ENCODE measurements at regions not wholly inside any gene's neighbourhood (a gene's known extent, or its start where the extent isn't known, plus 50 kb on each side); places are given as distances from the start of the nearest gene placed in this dataset.
"Not testable (repeated sequence)": the region's sequence is repeated elsewhere in the genome, so short reads cannot be mapped to it uniquely, and the experiment has no call there.

DNA sequence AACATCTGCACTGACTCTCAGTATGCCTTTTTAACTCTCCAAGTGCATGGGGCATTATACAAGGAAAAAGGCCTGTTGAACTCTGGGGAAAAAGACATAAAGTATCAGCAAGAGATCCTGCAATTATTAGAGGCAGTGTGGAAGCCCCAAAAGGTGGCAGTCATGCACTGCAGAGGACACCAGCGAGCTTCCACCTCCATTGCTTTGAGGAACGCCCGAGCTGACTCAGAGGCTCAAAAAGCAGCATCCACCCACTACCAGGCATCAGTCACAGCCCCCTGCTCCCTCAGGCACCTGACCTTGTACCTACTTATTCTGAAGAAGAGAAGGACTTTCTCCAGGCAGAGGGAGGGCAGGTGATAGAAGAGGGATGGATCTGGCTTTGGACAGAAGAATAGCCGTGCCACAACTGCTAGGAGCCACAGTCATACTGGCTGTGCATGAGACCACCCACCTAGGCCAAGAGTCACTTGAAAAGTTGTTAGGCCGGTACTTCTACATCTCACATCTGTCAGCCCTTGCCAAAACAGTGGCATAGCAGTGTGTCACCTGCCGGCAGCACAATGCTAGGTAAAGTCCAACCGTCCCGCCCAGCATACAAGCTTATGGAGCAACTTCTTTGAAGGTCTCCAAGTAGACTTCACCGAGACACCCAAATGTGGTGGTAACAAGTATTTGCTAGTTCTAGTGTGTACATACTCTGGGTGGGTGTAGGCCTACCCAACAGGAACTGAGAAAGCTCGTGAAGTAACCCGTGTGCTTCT lies 439.1 kb upstream of the CA10 start:
- not testable (repeated sequence) for H3K4me3 ChIP-seq (ENCODE audit: extremely low read depth, insufficient read depth, low read length, poor library complexity, severe bottlenecking); H3K9me3 ChIP-seq (ENCODE audit: control insufficient read depth, low read length); H3K36me3 ChIP-seq (ENCODE audit: control insufficient read depth, insufficient read depth, low read length); H3K4me1 ChIP-seq (ENCODE audit: control insufficient read depth, insufficient read depth, low read length, poor library complexity, severe bottlenecking); H3K27ac ChIP-seq (ENCODE audit: low read depth, low read length, severe bottlenecking)
- 79 to 88% methylated on average over 5 to 8 of the region's 11 CpGs for WGBS, 2 experiments (ENCODE audit: insufficient coverage in 2 of 2)

GRCh38 chr17:52594516-52594915 lies 436.0 kb upstream of the CA10 start:
- H3K4me3 ChIP-seq (ENCODE audit: extremely low read depth, insufficient read depth, low read length, poor library complexity, severe bottlenecking), result no peak overlapping the region
- H3K4me1 ChIP-seq (ENCODE audit: control insufficient read depth, insufficient read depth, low read length, poor library complexity, severe bottlenecking), result no peaks in the 10 kb centered on the region
- peaks cover 9% of the 10 kb centered on the region for H3K9me3 ChIP-seq (ENCODE audit: control insufficient read depth, low read length)
- no peak overlapping the region for H3K27ac ChIP-seq (ENCODE audit: low read depth, low read length, severe bottlenecking)
- no peaks in the 10 kb centered on the region for H3K36me3 ChIP-seq (ENCODE audit: control insufficient read depth, insufficient read depth, low read length)
- 69 to 90% methylated on average over 2 of the region's 2 CpGs for WGBS, 2 experiments (ENCODE audit: insufficient coverage in 2 of 2)

DNA sequence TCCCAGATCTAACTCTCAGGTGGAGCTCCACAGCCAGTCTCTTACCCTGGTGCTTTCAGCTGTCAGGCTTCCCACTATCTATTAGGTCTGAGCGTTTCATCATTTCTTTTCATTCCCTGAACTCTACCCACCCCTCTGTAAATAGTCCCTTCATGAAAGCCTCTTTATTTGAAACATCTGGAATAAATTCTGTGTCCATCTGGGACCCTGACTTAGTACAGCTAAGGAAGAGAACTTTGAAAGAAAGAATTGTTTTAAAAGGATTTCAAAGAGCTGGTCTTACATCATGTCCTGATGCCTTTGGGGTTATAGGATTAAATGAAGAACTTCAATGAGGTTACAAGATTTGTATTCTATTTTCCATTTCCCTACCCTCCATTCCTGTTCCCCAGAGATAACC lies 388.5 kb upstream of the CA10 start:
- H3K36me3 ChIP-seq (ENCODE audit: control insufficient read depth, insufficient read depth, low read length), result no peaks in the 10 kb centered on the region
- H3K9me3 ChIP-seq (ENCODE audit: control insufficient read depth, low read length), result peaks cover 13% of the 10 kb centered on the region
- H3K4me1 ChIP-seq (ENCODE audit: control insufficient read depth, insufficient read depth, low read length, poor library complexity, severe bottlenecking), result no peaks in the 10 kb centered on the region
- no CpG with 5 or more reads among the region's 1 CpG for WGBS, 2 experiments (ENCODE audit: insufficient coverage in 2 of 2)
- H3K4me3 ChIP-seq (ENCODE audit: extremely low read depth, insufficient read depth, low read length, poor library complexity, severe bottlenecking), result no peak overlapping the region
- no peak overlapping the region for H3K27ac ChIP-seq (ENCODE audit: low read depth, low read length, severe bottlenecking)

- 23% methylated on average over 3 of the region's 3 CpGs; no CpG with 5 or more reads in 1 of the 2 experiments for WGBS, 2 experiments (ENCODE audit: insufficient coverage in 2 of 2)
- Histone ChIP-seq H3K27ac (ENCODE audit: low read depth, low read length, severe bottlenecking) (no peak overlapping the region), H3K9me3 (ENCODE audit: control insufficient read depth, low read length) (peaks cover 13% of the 10 kb centered on the region), H3K4me3 (ENCODE audit: extremely low read depth, insufficient read depth, low read length, poor library complexity, severe bottlenecking) (no peak overlapping the region), H3K4me1 (ENCODE audit: control insufficient read depth, insufficient read depth, low read length, poor library complexity, severe bottlenecking) (no peaks in the 10 kb centered on the region), H3K36me3 (ENCODE audit: control insufficient read depth, insufficient read depth, low read length) (no peaks in the 10 kb centered on the region)
Observed at GRCh38 chr17:52546493-52546892, 388.0 kb upstream of the CA10 start.

DNA sequence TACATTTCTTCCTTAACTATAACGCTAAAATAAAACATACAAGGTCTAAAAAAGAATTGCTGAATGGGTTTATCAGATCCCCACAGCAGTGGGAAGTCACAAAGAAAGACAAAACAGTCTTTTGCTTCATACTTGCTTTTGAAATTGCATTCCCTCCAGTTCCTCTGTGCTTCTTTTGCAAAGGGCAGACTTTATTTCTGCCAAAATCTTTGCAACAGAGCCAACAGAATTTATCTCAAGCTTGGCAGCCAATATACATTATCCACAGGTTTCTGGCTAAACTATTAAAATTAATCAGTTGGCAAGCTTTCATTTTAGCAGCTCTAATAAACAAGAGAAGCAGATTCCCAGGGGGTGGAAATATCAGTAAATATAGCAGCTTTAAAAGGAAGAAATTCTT lies 378.9 kb upstream of the CA10 start:
- Histone ChIP-seq H3K36me3 (ENCODE audit: control insufficient read depth, insufficient read depth, low read length) (no peaks in the 10 kb centered on the region), H3K9me3 (ENCODE audit: control insufficient read depth, low read length) (no peaks in the 10 kb centered on the region), H3K27ac (ENCODE audit: low read depth, low read length, severe bottlenecking) (no peak overlapping the region), H3K4me1 (ENCODE audit: control insufficient read depth, insufficient read depth, low read length, poor library complexity, severe bottlenecking) (no peaks in the 10 kb centered on the region), H3K4me3 (ENCODE audit: extremely low read depth, insufficient read depth, low read length, poor library complexity, severe bottlenecking) (no peak overlapping the region)
- 100% methylated on average over 1 of the region's 1 CpG; no CpG with 5 or more reads in 1 of the 2 experiments for WGBS, 2 experiments (ENCODE audit: insufficient coverage in 2 of 2)

DNA sequence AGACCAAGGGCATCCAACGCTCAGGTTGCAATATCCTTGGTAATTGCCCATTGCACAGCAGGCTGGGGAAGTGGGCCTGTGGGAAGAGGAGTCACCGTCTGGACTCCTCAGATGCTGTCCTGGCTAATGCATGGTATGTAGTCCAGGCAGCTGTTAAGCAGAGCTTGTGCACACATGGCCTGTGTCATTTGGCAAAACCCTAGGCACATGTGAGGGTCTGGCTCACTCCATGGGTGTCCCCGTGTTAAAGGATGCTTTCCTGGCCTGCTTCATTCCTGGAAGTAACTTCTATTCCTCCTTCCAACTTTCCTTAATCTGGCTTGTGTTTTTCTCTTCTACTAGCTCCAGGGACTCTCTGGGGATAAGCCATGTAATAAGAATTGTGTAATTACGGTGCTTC lies 378.0 kb upstream of the CA10 start:
- H3K4me3 ChIP-seq (ENCODE audit: extremely low read depth, insufficient read depth, low read length, poor library complexity, severe bottlenecking), result no peak overlapping the region
- H3K27ac ChIP-seq (ENCODE audit: low read depth, low read length, severe bottlenecking), result no peak overlapping the region
- H3K36me3 ChIP-seq (ENCODE audit: control insufficient read depth, insufficient read depth, low read length), result no peaks in the 10 kb centered on the region
- WGBS, 2 experiments (ENCODE audit: insufficient coverage in 2 of 2), result 60 to 85% methylated on average over 3 of the region's 4 CpGs
- H3K9me3 ChIP-seq (ENCODE audit: control insufficient read depth, low read length), result no peaks in the 10 kb centered on the region
- no peaks in the 10 kb centered on the region for H3K4me1 ChIP-seq (ENCODE audit: control insufficient read depth, insufficient read depth, low read length, poor library complexity, severe bottlenecking)

- Histone ChIP-seq H3K27ac (ENCODE audit: low read depth, low read length, severe bottlenecking) (no peak overlapping the region), H3K4me1 (ENCODE audit: control insufficient read depth, insufficient read depth, low read length, poor library complexity, severe bottlenecking) (no peaks in the 10 kb centered on the region), H3K9me3 (ENCODE audit: control insufficient read depth, low read length) (no peaks in the 10 kb centered on the region), H3K36me3 (ENCODE audit: control insufficient read depth, insufficient read depth, low read length) (no peaks in the 10 kb centered on the region), H3K4me3 (ENCODE audit: extremely low read depth, insufficient read depth, low read length, poor library complexity, severe bottlenecking) (no peak overlapping the region)
- WGBS, 2 experiments (ENCODE audit: insufficient coverage in 2 of 2), result 67 to 69% methylated on average over 3 of the region's 4 CpGs
Observed at GRCh38 chr17:52532373-52532772, 373.9 kb upstream of the CA10 start.

DNA sequence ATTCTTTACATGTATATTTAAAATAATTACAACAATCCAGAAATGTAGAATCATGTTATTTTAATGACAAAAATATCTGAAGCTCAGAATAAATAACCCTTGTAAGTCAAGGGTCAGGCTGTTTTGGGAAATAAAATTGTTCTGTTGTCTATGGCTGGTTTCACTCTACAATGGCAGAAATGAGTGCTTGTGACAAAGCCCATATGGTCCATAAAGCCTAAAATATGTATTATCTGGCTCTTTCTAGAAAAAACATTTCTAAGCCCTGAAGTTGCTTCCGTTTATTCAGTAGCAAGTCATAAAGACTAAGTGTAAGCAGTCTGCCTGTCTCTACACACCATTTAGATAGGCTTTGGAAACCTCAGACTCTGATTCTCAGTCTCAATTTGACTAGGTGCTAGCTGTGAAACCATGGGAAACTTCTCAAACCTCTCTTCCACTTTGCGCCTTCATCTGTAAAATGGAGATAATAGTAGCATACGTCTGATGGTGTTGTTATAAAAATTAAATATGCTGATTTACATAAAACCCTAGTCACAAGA lies 365.7 kb upstream of the CA10 start:
- no peak overlapping the region for H3K27ac ChIP-seq (ENCODE audit: low read depth, low read length, severe bottlenecking)
- H3K4me1 ChIP-seq (ENCODE audit: control insufficient read depth, insufficient read depth, low read length, poor library complexity, severe bottlenecking), result no peaks in the 10 kb centered on the region
- H3K36me3 ChIP-seq (ENCODE audit: control insufficient read depth, insufficient read depth, low read length), result no peaks in the 10 kb centered on the region
- no peak overlapping the region for H3K4me3 ChIP-seq (ENCODE audit: extremely low read depth, insufficient read depth, low read length, poor library complexity, severe bottlenecking)
- H3K9me3 ChIP-seq (ENCODE audit: control insufficient read depth, low read length), result peaks cover 16% of the 10 kb centered on the region
- WGBS, 2 experiments (ENCODE audit: insufficient coverage in 2 of 2), result 60 to 71% methylated on average over 1 of the region's 3 CpGs

- Histone ChIP-seq H3K36me3 (ENCODE audit: control insufficient read depth, insufficient read depth, low read length) (no peaks in the 10 kb centered on the region), H3K4me3 (ENCODE audit: extremely low read depth, insufficient read depth, low read length, poor library complexity, severe bottlenecking) (no peak overlapping the region), H3K27ac (ENCODE audit: low read depth, low read length, severe bottlenecking) (no peak overlapping the region), H3K9me3 (ENCODE audit: control insufficient read depth, low read length) (peaks cover 13% of the 10 kb centered on the region), H3K4me1 (ENCODE audit: control insufficient read depth, insufficient read depth, low read length, poor library complexity, severe bottlenecking) (no peaks in the 10 kb centered on the region)
Observed at GRCh38 chr17:52517176-52517575, 358.7 kb upstream of the CA10 start.

DNA sequence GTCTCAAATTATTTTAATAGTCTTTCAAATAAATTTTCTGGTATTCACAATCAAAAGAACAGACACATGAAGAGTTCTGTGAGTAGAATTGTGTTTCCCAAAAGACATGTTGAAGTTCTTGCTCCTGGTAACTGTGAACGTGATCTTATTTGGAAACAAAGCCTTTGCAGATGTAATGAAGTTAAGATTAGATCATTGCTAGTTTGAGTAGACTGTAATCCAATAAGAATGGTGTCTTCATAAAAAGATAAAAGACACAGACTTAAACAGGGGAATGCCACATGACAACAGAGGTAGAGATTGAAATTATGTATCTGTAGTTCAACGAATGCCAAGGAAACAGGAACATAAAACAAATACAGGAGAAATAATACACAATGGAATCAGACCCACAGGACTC lies 357.4 kb upstream of the CA10 start:
- Histone ChIP-seq H3K36me3 (ENCODE audit: control insufficient read depth, insufficient read depth, low read length) (no peaks in the 10 kb centered on the region), H3K4me3 (ENCODE audit: extremely low read depth, insufficient read depth, low read length, poor library complexity, severe bottlenecking) (no peak overlapping the region), H3K27ac (ENCODE audit: low read depth, low read length, severe bottlenecking) (no peak overlapping the region), H3K9me3 (ENCODE audit: control insufficient read depth, low read length) (peaks cover 10% of the 10 kb centered on the region), H3K4me1 (ENCODE audit: control insufficient read depth, insufficient read depth, low read length, poor library complexity, severe bottlenecking) (no peaks in the 10 kb centered on the region)
- WGBS, 2 experiments (ENCODE audit: insufficient coverage in 2 of 2), result 60 to 86% methylated on average over 1 of the region's 2 CpGs

DNA sequence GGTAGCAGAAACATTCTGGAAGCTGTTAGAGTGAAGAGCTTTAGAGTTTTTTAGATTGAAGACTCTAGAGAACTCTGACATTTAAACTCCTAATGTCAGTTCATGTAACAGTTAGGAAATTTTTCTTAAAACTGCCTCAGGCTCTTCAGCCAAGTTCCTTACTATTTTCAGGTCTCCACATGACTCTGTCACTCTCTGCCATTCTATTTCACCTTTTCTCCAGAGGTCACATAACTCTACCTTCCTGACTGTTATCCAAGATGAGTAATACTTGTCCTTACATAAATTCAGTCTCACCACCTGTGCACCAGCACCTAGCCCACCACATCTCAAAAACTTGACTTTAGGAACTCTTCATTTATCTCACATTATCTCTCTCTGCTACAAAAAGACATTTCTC lies 347.1 kb upstream of the CA10 start:
- Histone ChIP-seq H3K27ac (ENCODE audit: low read depth, low read length, severe bottlenecking) (no peak overlapping the region), H3K9me3 (ENCODE audit: control insufficient read depth, low read length) (peaks cover 14% of the 10 kb centered on the region), H3K4me1 (ENCODE audit: control insufficient read depth, insufficient read depth, low read length, poor library complexity, severe bottlenecking) (no peaks in the 10 kb centered on the region), H3K4me3 (ENCODE audit: extremely low read depth, insufficient read depth, low read length, poor library complexity, severe bottlenecking) (no peak overlapping the region), H3K36me3 (ENCODE audit: control insufficient read depth, insufficient read depth, low read length) (no peaks in the 10 kb centered on the region)
